GM23248 (cell line): ENCODE measurements at regions not wholly inside any gene's neighbourhood (a gene's known extent, or its start where the extent isn't known, plus 50 kb on each side); places are given as distances from the start of the nearest gene placed in this dataset.

Experiments
- DNase-seq: peaks from one replicate; pipeline ENCODE4 v3.0.0-alpha.2; 2015
- H2AFZ ChIP-seq: fragments of 200-600 bp; sonication (generic); 2 replicates; pipeline ENCODE4 v1.6.1; 2016; ENCODE audit warnings: antibody characterized with exemption
- H3F3A ChIP-seq: fragments of 200-600 bp; sonication (generic); 2 replicates; pipeline ENCODE4 v1.6.1; 2016; ENCODE audit warnings: mild to moderate bottlenecking, antibody characterized with exemption, mixed run types; ENCODE audit not compliant: insufficient read depth
- H3K27ac ChIP-seq: fragments of 200-600 bp; sonication (generic); 2 replicates; pipeline ENCODE4 v1.5.1; 2016; ENCODE audit warnings: mild to moderate bottlenecking
- H3K27me3 ChIP-seq: fragments of 200-600 bp; sonication (generic); replicated peaks from 2 replicates; pipeline ENCODE4 v1.6.1; 2016; ENCODE audit warnings: mild to moderate bottlenecking; ENCODE audit not compliant: insufficient read depth
- H3K36me3 ChIP-seq: fragments of 200-600 bp; sonication (generic); 2 replicates; pipeline ENCODE4 v1.6.1; 2016; ENCODE audit warnings: low read depth, mild to moderate bottlenecking
- H3K4me1 ChIP-seq: fragments of 200-600 bp; sonication (generic); 2 replicates; pipeline ENCODE4 v1.6.1; 2016; ENCODE audit warnings: mild to moderate bottlenecking; ENCODE audit not compliant: insufficient read depth
- H3K4me2 ChIP-seq: fragments of 200-600 bp; sonication (generic); one replicate; pipeline ENCODE4 v1.6.1; 2016; ENCODE audit warnings: mild to moderate bottlenecking; ENCODE audit not compliant: unreplicated experiment
- H3K4me3 ChIP-seq: fragments of 200-600 bp; sonication (generic); 2 replicates; pipeline ENCODE4 v1.5.1; 2016; ENCODE audit warnings: mild to moderate bottlenecking
- H3K79me2 ChIP-seq: fragments of 200-600 bp; sonication (generic); 2 replicates; pipeline ENCODE4 v1.6.1; 2016; ENCODE audit warnings: mild to moderate bottlenecking; ENCODE audit not compliant: insufficient read depth
- H3K9ac ChIP-seq: fragments of 200-600 bp; sonication (generic); 2 replicates; pipeline ENCODE4 v1.6.1; 2016; ENCODE audit warnings: mild to moderate bottlenecking
- H3K9me2 ChIP-seq: fragments of 200-600 bp; sonication (generic); 2 replicates; pipeline ENCODE4 v1.6.1; 2016; ENCODE audit warnings: mixed run types, mild to moderate bottlenecking, moderate library complexity; ENCODE audit not compliant: insufficient read depth
- H3K9me3 ChIP-seq: fragments of 200-600 bp; sonication (generic); one replicate; pipeline ENCODE4 v1.6.1; 2017; ENCODE audit warnings: low read depth
- H4K20me1 ChIP-seq: fragments of 200-600 bp; sonication (generic); 2 replicates; pipeline ENCODE4 v1.6.0; 2016; ENCODE audit not compliant: insufficient read depth
- EZH2 ChIP-seq: fragments of 200-600 bp; sonication (generic); IDR thresholded peaks from 2 replicates; pipeline ENCODE4 v1.6.1; 2018; ENCODE audit warnings: antibody characterized with exemption, mild to moderate bottlenecking; ENCODE audit not compliant: insufficient read depth, poor library complexity, severe bottlenecking
- EZH2phosphoT487 ChIP-seq: fragments of 200-600 bp; sonication (generic); IDR thresholded peaks from 2 replicates; pipeline ENCODE4 v1.6.1; 2018; ENCODE audit warnings: antibody characterized with exemption, moderate library complexity, mild to moderate bottlenecking, low read depth; ENCODE audit not compliant: insufficient read depth
- WGBS, 2 experiments: methylation state at CpG; one replicate each; pipeline ENCODE4 v1.1.6; 2015 to 2017; ENCODE audit warnings: low lambda C conversion rate in 2 of 2, low coverage in 1 of 2; ENCODE audit errors: missing lambda C conversion rate in 2 of 2; 5-methylcytosine and 5-hydroxymethylcytosine counted together
- in situ Hi-C: fragments of 300-500 bp; cut with MboI; formaldehyde crosslinking; loops from 2 replicates; pipeline ENCODE4 v1.15.0; 2020

- Histone ChIP-seq H3F3A (peaks cover 8% of the 10 kb centered on the region), H2AFZ (no peak overlapping the region), H3K27me3 (no peaks in the 10 kb centered on the region; the same call in 1 of the 2 replicates), H3K4me1 (peaks cover 11% of the 10 kb centered on the region), H3K36me3 (no peaks in the 10 kb centered on the region), H3K9ac (no peak overlapping the region), H3K27ac (no peak overlapping the region), H3K9me2 (no peaks in the 10 kb centered on the region), H3K4me3 (no peak overlapping the region), H3K4me2 (no peak overlapping the region), H3K9me3 (no peaks in the 10 kb centered on the region), H4K20me1 (no peaks in the 10 kb centered on the region), H3K79me2 (no peaks in the 10 kb centered on the region)
- DNase-seq: no peak
- in situ Hi-C loops: no loop called here
- 83 to 93% methylated on average over 5 of the region's 5 CpGs for WGBS, 2 experiments
- TF ChIP-seq EZH2phosphoT487: no peak
- TF ChIP-seq EZH2: no peak
These were observed 572.8 kb downstream of the INHBA start for GRCh38 chr7:41130086-41130485.

DNA sequence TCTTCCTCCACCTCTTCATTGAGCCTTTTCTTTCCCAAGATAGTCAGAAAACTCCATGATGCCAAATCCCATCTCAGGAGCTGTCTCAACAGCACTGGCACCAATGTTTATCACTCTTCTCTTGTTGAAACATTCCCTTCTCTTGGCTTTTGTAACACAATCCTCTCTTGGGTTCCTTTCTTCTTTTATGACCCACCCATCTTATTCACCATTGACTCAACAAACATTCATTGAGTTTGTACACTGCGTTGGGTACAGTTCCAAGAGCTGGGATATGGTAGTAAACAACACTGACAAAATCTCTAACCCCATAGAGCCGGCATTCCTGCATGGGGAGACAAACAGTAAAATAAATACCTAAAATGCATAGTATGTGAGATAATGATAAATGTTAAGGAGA, 577.5 kb downstream of the INHBA start:
- H3K36me3 ChIP-seq: no peaks in the 10 kb centered on the region
- H3F3A ChIP-seq: no peaks in the 10 kb centered on the region
- no peak overlapping the region for H3K4me2 ChIP-seq
- H2AFZ ChIP-seq: no peak overlapping the region
- 85 to 96% methylated on average over 2 of the region's 2 CpGs for WGBS, 2 experiments
- no peak for DNase-seq
- no peaks in the 10 kb centered on the region; the same call in 1 of the 2 replicates for H3K27me3 ChIP-seq
- no peaks in the 10 kb centered on the region for H3K9me3 ChIP-seq
- H4K20me1 ChIP-seq: no peaks in the 10 kb centered on the region
- no peak for TF ChIP-seq EZH2
- TF ChIP-seq EZH2phosphoT487: no peak
- no peaks in the 10 kb centered on the region for H3K79me2 ChIP-seq
- no peak overlapping the region for H3K4me3 ChIP-seq
- in situ Hi-C loops: no loop called here
- H3K9me2 ChIP-seq: no peaks in the 10 kb centered on the region
- H3K9ac ChIP-seq: no peak overlapping the region
- no peak overlapping the region for H3K27ac ChIP-seq
- no peaks in the 10 kb centered on the region for H3K4me1 ChIP-seq

DNA sequence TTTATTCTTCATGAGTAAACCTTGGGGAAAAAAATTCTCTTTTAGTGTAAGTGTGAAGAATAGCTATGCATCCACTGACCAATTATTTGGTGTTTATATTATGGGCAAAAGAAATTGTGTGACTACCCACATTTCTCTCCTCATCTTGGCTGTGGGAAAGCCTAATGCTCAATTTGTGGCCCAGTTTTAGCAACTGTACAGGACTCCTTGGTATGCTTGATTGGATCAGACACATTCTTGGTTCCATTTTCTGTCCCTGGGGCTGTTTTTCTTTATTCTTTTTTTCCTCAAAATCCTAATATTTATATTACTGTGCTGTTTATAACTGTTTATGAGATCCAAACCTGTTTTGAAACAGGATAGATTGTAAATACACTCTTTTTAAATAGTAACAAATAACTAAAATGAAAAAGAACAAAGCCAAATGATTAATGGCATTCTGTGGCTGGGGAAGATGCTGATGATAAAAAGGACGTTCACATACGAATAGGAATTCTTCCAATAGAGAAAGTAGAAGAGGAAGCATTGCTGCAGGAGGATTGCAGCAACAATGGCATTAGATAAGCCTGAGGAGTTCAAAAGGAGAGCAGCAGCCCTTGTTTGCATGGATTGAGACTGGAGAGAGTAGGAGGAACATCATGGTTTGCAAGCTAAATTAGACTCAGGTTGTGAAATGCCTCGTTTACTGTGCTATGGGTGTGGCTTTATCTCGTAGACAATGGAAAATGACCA, 580.5 kb downstream of the INHBA start:
- no peak for DNase-seq
- H3K9ac ChIP-seq: no peak overlapping the region
- H3K9me3 ChIP-seq: no peaks in the 10 kb centered on the region
- H3K79me2 ChIP-seq: no peaks in the 10 kb centered on the region
- no peaks in the 10 kb centered on the region for H3K27me3 ChIP-seq
- no peaks in the 10 kb centered on the region for H3K9me2 ChIP-seq
- no peak overlapping the region for H3K4me3 ChIP-seq
- H4K20me1 ChIP-seq: no peaks in the 10 kb centered on the region
- in situ Hi-C loops: no loop called here
- H2AFZ ChIP-seq: no peak overlapping the region
- TF ChIP-seq EZH2phosphoT487 (no peak), EZH2 (no peak)
- no peaks in the 10 kb centered on the region for H3K36me3 ChIP-seq
- no peak overlapping the region for H3K4me2 ChIP-seq
- 53 to 59% methylated on average over 4 of the region's 4 CpGs for WGBS, 2 experiments
- no peak overlapping the region for H3K27ac ChIP-seq
- H3F3A ChIP-seq: no peaks in the 10 kb centered on the region
- H3K4me1 ChIP-seq: no peaks in the 10 kb centered on the region

DNA sequence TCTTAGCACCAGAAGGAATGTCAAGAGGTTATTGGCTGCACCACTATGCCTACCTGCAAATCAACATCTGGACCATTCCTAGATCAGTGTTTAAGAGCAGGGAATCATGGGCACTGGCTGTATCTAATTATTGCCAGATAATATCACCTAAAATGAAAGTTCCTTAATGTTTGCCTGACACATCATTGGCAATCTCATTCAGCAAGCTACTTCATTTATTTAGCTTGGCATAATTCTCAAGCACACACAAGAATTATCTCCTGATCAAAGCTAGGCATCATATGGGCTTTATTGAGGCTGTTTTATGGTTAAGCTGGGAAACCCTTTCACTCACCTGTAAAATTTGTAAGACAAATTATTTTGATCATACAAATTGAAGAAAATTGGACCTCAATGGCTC, 581.7 kb downstream of the INHBA start:
- in situ Hi-C loops: no loop called here
- H3K4me3 ChIP-seq: no peak overlapping the region
- no peaks in the 10 kb centered on the region for H3F3A ChIP-seq
- H3K9ac ChIP-seq: no peak overlapping the region
- TF ChIP-seq EZH2phosphoT487: no peak
- TF ChIP-seq EZH2: no peak
- no peaks in the 10 kb centered on the region for H3K9me2 ChIP-seq
- no peaks in the 10 kb centered on the region for H3K79me2 ChIP-seq
- H3K27me3 ChIP-seq: no peaks in the 10 kb centered on the region
- no peak overlapping the region for H3K27ac ChIP-seq
- H4K20me1 ChIP-seq: no peaks in the 10 kb centered on the region
- no peak overlapping the region for H2AFZ ChIP-seq
- H3K4me1 ChIP-seq: no peaks in the 10 kb centered on the region
- H3K36me3 ChIP-seq: no peaks in the 10 kb centered on the region
- no peaks in the 10 kb centered on the region for H3K9me3 ChIP-seq
- no peak overlapping the region for H3K4me2 ChIP-seq
- no peak for DNase-seq

GRCh38 chr7:41118486-41118885, 584.4 kb downstream of the INHBA start:
- in situ Hi-C loops: no loop called here
- H3K4me3 ChIP-seq: no peak overlapping the region
- H2AFZ ChIP-seq: no peak overlapping the region
- H3K4me1 ChIP-seq: no peaks in the 10 kb centered on the region
- no peak overlapping the region for H3K27ac ChIP-seq
- H3K4me2 ChIP-seq: no peak overlapping the region
- TF ChIP-seq EZH2 (no peak), EZH2phosphoT487 (no peak)
- H3F3A ChIP-seq: no peaks in the 10 kb centered on the region
- H3K9me3 ChIP-seq: no peaks in the 10 kb centered on the region
- H3K27me3 ChIP-seq: no peaks in the 10 kb centered on the region
- no peak overlapping the region for H3K9ac ChIP-seq
- 48 to 56% methylated on average over 4 of the region's 4 CpGs for WGBS, 2 experiments
- H4K20me1 ChIP-seq: no peaks in the 10 kb centered on the region
- H3K79me2 ChIP-seq: no peaks in the 10 kb centered on the region
- H3K36me3 ChIP-seq: no peaks in the 10 kb centered on the region
- no peaks in the 10 kb centered on the region for H3K9me2 ChIP-seq
- DNase-seq: no peak
